Glutamatergic neuron (in vitro differentiated cells): ENCODE measurements at regions not wholly inside any gene's neighbourhood (a gene's known extent, or its start where the extent isn't known, plus 50 kb on each side); places are given as distances from the start of the nearest gene placed in this dataset.

ENCODE experiments used
- DNase-seq: peaks from one replicate; pipeline ENCODE4 v3.0.0; 2022
- H3K27ac Mint-ChIP-seq: one replicate; pipeline ENCODE4 v1.8.0; 2020; ENCODE audit warnings: mild to moderate bottlenecking, mixed read lengths, inconsistent platforms; ENCODE audit not compliant: unreplicated experiment
- H3K27me3 Mint-ChIP-seq: one replicate; pipeline ENCODE4 v1.8.0; 2020; ENCODE audit warnings: mild to moderate bottlenecking, moderate library complexity, mixed read lengths, inconsistent platforms; ENCODE audit not compliant: unreplicated experiment
- H3K36me3 Mint-ChIP-seq: one replicate; pipeline ENCODE4 v1.8.0; 2020; ENCODE audit warnings: mild to moderate bottlenecking, mixed read lengths, inconsistent platforms; ENCODE audit not compliant: unreplicated experiment
- H3K4me1 Mint-ChIP-seq: one replicate; pipeline ENCODE4 v1.8.0; 2020; ENCODE audit warnings: mild to moderate bottlenecking, low read depth, mixed read lengths, inconsistent platforms; ENCODE audit not compliant: unreplicated experiment
- H3K4me3 Mint-ChIP-seq: one replicate; pipeline ENCODE4 v1.8.0; 2020; ENCODE audit warnings: mild to moderate bottlenecking, mixed read lengths, inconsistent platforms; ENCODE audit not compliant: unreplicated experiment
- H3K9me3 Mint-ChIP-seq: one replicate; pipeline ENCODE4 v1.8.0; 2020; ENCODE audit warnings: mild to moderate bottlenecking, moderate library complexity, mixed read lengths, inconsistent platforms; ENCODE audit not compliant: unreplicated experiment
- TF ChIP-seq, protein P1 (sequence below): fragments of 200-600 bp; sonication (generic); IDR thresholded peaks from one replicate; pipeline ENCODE4 v1.5.0; 2021; ENCODE audit not compliant: partially characterized antibody, unreplicated experiment

GRCh38 chr3:16051691-16052090 is 122.8 kb upstream of the GALNT15 start:
- no peak for DNase-seq
- no peaks in the 10 kb centered on the region for H3K9me3 Mint-ChIP-seq
- TF ChIP-seq, protein P1, sequence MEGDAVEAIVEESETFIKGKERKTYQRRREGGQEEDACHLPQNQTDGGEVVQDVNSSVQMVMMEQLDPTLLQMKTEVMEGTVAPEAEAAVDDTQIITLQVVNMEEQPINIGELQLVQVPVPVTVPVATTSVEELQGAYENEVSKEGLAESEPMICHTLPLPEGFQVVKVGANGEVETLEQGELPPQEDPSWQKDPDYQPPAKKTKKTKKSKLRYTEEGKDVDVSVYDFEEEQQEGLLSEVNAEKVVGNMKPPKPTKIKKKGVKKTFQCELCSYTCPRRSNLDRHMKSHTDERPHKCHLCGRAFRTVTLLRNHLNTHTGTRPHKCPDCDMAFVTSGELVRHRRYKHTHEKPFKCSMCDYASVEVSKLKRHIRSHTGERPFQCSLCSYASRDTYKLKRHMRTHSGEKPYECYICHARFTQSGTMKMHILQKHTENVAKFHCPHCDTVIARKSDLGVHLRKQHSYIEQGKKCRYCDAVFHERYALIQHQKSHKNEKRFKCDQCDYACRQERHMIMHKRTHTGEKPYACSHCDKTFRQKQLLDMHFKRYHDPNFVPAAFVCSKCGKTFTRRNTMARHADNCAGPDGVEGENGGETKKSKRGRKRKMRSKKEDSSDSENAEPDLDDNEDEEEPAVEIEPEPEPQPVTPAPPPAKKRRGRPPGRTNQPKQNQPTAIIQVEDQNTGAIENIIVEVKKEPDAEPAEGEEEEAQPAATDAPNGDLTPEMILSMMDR: no peak
- H3K4me3 Mint-ChIP-seq: no peak overlapping the region
- peaks cover 12% of the 10 kb centered on the region for H3K4me1 Mint-ChIP-seq
- H3K27ac Mint-ChIP-seq: no peak overlapping the region
- no peaks in the 10 kb centered on the region for H3K36me3 Mint-ChIP-seq
- H3K27me3 Mint-ChIP-seq: no peaks in the 10 kb centered on the region

DNA sequence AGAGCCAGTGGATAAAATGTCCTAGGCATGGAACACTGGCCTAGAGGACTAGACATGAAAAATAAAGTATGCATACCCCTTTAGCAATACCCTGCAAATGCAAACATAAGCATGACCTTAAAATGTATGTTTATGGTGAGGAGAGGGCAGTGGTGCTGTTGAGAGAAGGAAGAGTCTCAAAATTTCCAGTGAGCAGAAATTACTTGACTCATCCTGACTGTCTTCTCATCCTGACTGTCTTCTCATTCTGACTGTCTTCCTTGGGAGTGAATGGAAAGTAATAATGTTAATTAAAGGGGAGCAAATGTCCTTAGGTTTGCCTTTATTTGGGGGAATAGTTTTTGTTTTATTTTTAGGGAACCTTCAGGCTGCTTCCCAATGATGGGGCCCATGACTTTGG is 121.5 kb upstream of the GALNT15 start:
- Mint-ChIP-seq H3K9me3 (no peaks in the 10 kb centered on the region), H3K36me3 (no peaks in the 10 kb centered on the region), H3K4me1 (peaks cover 12% of the 10 kb centered on the region), H3K4me3 (no peak overlapping the region), H3K27ac (no peak overlapping the region), H3K27me3 (no peaks in the 10 kb centered on the region)
- DNase-seq: no peak
- TF ChIP-seq, protein P1: no peak

- DNase-seq: no peak
- H3K36me3 Mint-ChIP-seq: no peaks in the 10 kb centered on the region
- H3K4me3 Mint-ChIP-seq: no peak overlapping the region
- no peak overlapping the region for H3K27ac Mint-ChIP-seq
- no peaks in the 10 kb centered on the region for H3K27me3 Mint-ChIP-seq
- H3K9me3 Mint-ChIP-seq: no peaks in the 10 kb centered on the region
- TF ChIP-seq, protein P1: no peak
- peaks cover 9% of the 10 kb centered on the region for H3K4me1 Mint-ChIP-seq
Measured at GRCh38 chr3:16053794-16054193, 120.7 kb upstream of the GALNT15 start.

GRCh38 chr3:16055606-16056211 is 118.8 kb upstream of the GALNT15 start:
- H3K4me1 Mint-ChIP-seq: peaks cover 7% of the 10 kb centered on the region
- H3K27ac Mint-ChIP-seq: no peak overlapping the region
- no peak for DNase-seq
- no peaks in the 10 kb centered on the region for H3K36me3 Mint-ChIP-seq
- no peaks in the 10 kb centered on the region for H3K27me3 Mint-ChIP-seq
- TF ChIP-seq, protein P1: no peak
- no peaks in the 10 kb centered on the region for H3K9me3 Mint-ChIP-seq
- no peak overlapping the region for H3K4me3 Mint-ChIP-seq

DNA sequence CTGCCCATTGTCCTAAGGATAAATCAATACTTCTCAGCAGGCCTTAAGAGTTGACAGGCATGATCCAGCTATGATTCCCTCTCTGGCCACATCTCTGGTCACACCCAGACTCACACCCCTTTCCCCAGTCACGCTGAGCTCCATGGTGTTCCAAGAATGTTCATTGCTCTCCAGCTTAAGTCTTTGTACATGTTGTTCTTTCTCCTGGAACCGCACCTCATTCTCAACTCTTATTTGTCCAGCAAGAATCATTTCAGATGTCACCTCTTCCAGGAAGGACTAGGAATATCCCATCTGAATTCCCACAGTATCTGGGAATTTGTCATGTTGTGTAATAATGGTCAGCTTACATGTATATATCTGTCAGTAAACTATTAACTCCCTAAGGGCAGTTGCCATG is 118.3 kb upstream of the GALNT15 start:
- Mint-ChIP-seq H3K27me3 (no peaks in the 10 kb centered on the region), H3K4me3 (no peak overlapping the region), H3K4me1 (peaks cover 7% of the 10 kb centered on the region), H3K27ac (no peak overlapping the region), H3K36me3 (no peaks in the 10 kb centered on the region), H3K9me3 (peaks cover under 1% of the 10 kb centered on the region)
- TF ChIP-seq, protein P1: no peak
- DNase-seq: no peak
